SIG-M5 treated with dmso at 0.1 percent for 504 hours (cell line): ENCODE measurements at regions not wholly inside any gene's neighbourhood (a gene's known extent, or its start where the extent isn't known, plus 50 kb on each side); places are given as distances from the start of the nearest gene placed in this dataset.

ENCODE experiments used
- DNase-seq: peaks from one replicate; lab custom pipeline; 2025; ENCODE audit not compliant: unreplicated experiment; lab: John Stamatoyannopoulos, UW

GRCh38 chr16:51443934-51444333, 292.9 kb upstream of the SALL1 start:
- DNase-seq, result no peak

DNA sequence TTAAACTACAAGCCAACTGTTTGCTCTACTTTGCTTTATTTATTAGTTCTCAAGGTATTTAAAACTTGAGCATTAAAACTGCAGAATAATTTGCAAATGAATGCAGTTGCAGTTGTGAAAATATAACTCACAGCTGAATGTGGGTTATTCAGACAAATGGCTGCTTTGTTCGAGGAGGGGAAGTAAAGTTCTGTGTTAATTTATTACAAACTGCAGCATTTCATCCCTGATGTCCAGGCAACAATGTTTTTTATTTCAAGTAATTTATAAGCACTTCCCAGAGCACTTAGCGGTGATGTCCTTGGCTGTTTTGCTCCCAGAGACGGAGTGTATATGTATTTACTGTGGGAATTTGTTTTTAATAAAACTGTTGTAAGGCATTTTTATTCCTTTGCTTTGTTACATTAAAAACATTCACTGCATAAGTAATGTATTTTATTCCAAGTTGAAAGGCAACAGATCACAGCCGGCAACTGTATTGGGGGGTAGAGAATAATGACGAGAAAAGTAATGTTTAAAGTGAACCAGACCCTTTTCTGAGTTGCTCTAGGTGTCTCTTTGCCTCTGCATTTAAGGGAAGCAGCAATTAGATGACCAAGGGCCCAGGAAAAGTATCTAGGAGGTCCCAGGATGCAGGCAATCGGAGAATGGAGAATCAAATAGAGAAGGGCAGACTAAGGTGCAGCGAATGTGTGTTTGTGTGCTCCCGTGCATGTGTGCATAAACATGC, 291.2 kb upstream of the SALL1 start:
- DNase-seq, result no peak

DNA sequence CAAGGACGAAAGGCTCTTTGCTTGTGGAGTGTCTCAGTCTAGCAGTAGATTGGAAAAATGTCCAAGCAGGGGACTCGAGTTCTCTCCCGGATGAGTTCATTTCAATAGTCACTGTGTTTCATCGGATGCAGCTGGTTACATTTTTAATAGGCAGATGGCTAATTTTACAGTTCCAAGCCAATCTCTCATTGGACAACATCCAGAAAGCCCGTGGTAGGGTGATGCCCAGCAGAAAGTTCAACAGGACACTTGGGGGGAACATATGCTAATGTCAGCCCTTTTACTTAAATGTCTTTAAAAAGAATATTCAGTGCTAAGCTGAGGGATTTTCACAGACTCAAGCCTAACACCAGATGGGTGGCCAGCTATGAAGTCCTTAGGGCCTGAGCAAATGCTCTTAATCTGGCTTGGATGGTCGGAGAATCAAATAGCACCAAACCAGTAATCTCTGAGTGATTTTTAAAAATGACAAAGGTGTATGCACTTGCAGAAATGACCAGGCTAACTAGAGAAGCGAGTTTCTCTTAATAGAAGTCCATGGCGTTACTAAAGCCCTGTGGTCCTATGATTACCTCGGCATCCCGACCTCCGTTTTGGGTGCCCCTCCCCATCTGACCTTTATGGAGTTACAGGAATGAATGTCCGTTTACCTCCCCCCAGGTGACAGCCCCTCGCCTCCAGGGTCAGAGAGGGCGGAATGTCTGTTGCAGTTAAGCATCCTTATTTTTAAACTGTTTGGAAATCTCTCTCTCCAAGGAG, 289.2 kb upstream of the SALL1 start:
- no peak for DNase-seq

DNA sequence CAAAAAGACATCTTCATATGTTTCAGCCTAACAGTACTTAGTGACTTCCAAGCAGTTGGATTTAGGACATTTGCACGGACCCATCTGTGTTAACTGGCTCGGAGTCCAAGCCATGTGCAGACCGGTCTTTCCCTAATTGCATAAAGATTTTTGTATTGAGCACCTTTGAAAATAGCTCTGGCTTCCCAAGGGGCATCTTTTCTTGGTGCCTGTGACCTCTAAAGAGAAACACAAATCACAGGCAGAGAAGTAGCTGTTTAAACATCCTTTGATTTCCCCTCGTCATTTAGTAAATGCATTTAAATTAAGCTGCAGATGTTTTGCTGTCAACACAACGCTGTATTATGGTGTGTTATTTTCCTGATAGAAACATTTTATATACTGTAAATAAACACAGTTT, 288.2 kb upstream of the SALL1 start:
- DNase-seq, result no peak

DNA sequence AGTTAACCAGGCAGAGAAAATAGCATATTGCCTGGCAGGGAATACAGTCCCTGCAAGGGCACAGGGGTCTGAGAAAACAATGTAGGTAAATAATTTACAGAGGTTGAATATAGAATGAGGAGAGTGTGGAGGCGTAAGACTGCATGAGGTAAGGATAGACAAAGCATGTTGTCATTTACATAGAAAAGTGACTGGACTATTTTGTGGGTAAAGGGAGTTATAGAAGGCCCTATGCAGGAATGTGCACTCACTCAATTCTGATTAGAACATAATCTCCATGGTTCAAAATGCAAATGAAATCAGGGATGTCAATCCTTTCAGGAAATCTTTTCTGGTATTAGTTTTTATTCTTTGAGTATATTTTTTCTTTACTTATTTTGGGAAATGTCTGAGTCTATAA, 285.7 kb upstream of the SALL1 start:
- no peak for DNase-seq

DNA sequence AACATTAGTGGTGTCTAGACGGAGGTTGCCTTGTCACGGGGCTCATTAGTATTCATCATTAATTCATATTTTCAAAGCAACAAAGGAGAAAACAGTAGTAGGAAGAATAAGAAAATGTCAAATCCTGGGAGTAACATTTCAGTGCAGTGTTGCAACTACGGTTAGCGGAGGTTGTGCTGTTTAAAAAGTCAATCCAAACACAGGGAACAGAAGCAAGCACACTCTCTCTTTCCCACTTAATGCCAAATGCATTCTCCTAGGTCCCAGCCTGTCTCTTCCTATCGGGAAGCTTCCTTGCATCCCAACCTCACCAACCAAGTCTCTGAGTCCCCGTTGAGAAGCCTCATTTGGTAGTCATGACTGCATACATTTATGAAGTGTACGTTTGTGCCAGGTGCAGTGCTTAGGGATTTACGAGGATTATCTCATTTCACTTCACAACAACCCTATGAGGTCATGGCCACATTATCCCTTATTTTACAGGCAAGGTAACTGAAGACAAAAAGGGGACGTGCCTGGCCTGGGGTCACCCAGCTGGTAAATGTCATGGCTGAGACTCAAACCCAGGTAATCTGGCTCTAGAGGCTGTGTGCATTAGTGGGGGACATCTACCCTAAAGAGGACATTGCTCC, 283.6 kb upstream of the SALL1 start:
- DNase-seq, result no peak

- DNase-seq, result no peak
Observed at GRCh38 chr16:51433599-51433998, 282.5 kb upstream of the SALL1 start.

DNA sequence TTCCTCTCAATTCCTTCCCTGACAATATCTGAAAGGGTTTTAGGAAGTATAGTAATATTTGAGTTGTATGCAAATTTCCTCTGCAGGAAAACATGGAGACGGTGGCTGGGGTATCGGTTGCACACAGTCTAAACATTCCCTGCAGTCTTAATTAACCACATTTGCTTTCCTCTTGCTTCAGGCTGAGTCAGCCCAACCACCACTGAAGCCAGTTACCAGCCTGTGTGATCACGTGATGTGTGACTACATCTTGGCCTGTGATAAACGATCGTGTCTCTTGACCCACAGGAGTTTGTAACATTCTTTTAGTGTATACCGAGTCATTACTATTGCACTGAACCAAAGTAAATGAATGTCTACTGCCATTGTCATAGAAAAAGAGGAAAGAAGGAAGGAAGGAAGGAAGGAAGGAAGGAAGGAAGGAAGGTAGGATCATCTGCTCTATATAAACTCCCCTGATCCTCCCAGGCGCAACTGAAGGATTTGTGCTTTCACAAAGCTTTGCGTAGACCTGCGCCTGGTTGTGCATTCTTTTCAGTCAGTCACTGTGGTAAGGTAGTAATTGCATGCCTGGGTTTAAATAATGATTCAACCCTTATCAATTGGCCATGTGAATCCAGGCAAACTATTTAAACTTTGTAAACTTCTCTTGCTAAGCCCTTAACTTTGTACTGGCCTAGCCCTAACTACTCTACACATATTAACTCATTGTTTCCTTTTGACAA, 280.6 kb upstream of the SALL1 start:
- no peak for DNase-seq

GRCh38 chr16:51430716-51431369, 279.8 kb upstream of the SALL1 start:
- no peak for DNase-seq

DNA sequence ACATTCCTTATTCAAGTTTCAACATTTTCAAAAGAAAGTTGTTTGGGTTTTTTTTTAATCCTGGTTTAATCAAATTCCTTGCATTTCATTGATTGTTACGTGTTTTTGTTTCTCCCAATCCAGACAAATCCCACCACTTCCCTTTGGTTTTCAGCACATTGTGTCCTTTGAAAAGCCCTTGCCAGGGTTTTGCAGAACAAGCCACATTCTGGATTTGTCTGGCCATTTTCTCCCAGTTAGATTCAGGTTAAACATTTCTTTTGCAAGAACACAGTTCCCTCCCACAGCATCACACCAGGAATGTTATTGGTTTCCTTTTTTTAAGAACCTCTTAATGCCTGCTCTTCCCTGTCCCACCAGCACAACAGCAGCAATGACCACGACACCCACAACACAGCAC, 278.0 kb upstream of the SALL1 start:
- DNase-seq, result no peak

DNA sequence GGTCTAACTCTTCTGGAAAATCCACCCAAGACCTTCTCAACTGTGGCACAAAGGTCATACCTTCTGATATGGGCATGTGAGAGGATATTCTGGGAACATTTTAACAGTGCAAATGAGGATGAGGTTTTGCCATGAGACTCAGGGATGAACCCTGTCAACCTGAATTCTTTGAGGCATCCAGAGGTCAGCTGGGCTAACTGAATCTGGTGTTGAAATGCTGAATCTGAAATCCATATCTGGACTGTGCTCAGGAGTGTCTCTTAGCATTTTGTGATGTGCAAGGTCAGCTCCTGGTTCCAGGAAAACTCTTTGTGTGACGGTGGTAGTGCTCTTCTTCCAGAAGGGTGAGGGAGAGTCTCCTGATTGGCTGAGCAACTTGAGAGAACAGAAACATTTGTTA, 276.0 kb upstream of the SALL1 start:
- no peak for DNase-seq

DNA sequence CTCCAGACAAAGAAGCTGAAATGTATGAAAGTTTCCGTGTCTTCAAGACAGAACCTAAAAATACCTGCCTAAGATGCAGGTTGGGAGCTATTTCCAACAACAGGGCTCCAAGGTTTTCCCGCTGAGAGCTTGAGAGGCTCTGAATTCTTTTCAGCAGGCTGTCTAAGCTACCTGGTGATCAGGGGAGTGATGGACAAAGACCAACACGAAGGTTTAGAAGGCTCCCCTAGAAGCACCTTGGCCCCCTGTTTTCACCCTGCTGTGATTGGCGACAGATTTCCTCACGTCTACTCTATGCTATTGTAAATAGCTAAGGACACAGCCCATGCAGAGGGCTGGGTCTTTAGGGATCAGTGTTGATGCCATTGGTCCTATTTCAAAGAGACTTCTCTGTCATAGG, 275.2 kb upstream of the SALL1 start:
- DNase-seq, result no peak

GRCh38 chr16:51420247-51420646, 269.2 kb upstream of the SALL1 start:
- no peak for DNase-seq

DNA sequence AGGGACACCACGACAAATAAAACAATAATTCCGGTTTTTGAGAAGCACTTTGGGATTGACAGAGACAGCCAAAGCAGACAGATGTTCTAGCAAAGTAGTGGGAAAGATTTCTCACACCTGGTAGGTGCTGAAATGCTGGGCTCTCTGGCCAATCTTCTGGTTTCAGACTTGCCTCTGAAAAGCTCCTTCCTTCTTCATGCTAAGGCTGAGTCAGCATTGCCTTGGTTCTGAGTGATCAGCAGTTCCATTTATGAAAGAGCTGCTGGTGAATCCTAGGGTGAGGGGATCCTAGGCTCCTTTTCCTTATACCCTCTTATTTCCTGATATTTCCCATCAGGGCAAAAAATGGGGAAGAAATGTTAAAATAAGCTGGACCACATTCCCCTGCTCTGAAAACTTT, 268.7 kb upstream of the SALL1 start:
- DNase-seq, result no peak

DNA sequence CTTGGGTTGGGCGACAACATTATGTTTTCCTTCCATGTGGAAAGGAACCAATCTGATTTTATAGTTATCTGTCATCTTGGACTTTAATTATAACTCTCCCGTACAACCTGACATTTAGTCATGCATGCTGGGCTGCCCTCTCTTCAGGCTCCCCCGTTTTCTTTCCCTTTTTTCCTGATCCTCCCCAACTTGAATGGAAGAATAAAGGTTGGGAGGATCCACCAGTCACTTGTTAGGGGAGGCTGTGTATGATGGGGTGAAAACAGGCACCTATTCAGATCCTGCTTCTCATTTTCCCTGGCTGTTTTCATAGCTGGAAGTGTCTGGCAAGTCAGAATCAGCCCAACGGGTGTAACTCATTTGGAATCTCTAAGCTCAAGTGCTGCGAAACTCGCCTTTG, 267.2 kb upstream of the SALL1 start:
- DNase-seq, result no peak

- no peak for DNase-seq
Observed at GRCh38 chr16:51416926-51417325, 265.9 kb upstream of the SALL1 start.

GRCh38 chr16:51410125-51410524, 259.1 kb upstream of the SALL1 start:
- DNase-seq, result no peak

DNA sequence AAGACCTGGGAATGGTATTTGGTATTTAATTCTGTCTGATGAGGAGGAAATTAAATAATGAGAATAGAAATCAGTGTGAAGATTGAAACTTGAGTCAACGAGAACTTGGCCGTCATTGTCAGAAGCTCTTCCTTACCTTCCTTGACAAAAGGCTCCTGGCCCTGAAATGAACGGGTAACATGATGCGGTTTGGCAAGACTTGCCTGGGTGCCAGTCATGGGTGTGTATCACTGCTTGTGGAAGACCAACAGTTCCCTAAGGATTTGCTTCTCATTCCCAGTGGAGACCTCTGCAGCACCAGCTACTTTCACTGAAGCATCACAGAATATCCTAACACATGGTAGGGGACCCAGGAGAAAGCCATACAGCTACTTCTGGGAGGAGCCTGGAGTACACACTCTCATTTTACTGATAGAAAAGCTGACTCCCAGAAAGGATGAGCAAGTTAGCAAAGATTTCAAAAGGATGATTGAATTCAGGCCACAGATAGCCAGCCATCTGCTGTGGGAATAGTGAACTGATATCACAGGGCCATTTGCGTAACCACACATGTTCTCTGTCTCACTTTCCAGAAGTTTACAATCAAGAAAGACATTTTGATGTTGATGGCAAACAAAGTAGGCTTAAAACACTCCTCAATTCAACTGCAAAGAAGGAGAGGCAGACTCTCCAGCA, 258.1 kb upstream of the SALL1 start:
- DNase-seq, result no peak

DNA sequence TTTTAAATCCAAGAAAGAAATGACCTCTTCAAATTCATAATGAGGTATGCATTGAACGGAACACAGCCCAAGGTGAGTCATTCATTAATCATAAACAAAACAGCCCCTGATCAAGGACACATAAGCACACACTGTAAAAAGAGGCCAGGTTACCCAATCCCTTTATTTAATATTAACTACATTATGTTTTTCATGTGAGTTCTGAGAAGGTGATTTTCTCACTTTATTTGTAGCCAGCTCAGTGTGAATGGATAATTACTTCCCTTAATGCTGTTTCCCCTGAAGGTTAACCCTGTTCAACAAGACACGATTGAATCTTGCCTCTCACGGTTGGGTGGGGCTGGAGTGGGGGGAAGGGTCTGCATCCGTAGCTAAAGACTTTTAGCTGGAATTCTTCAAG, 257.3 kb upstream of the SALL1 start:
- no peak for DNase-seq

- DNase-seq, result no peak
Observed at GRCh38 chr16:51407921-51408320, 256.9 kb upstream of the SALL1 start.

DNA sequence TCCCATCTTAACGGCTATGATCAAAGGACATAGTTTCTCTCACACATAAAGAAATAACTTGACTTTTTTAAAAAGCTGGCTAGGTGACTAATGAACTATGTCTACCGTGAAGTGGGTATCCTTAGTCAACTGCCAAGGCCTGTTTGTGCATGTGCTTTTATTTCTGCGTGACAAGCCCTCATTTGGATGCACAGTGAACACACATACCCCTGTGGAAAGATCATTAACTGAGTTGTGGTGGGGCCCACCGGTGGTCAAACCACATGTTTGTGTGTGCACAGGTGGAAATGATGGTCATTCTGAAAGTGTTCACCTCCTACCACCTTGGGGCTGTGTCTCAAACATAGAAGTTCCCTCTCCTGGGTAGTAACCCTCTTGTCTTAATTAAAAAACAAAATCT, 256.1 kb upstream of the SALL1 start:
- no peak for DNase-seq
